Neuronal stem cell (in vitro differentiated cells): ENCODE measurements at regions not wholly inside any gene's neighbourhood (a gene's known extent, or its start where the extent isn't known, plus 50 kb on each side); places are given as distances from the start of the nearest gene placed in this dataset.

Experiments used
- DNase-seq: peaks from one replicate; pipeline ENCODE4 v3.0.0-alpha.2; 2013; ENCODE audit warnings: low spot score
- H2AFZ ChIP-seq: one replicate; pipeline ENCODE4 v1.6.1; 2013; ENCODE audit warnings: mild to moderate bottlenecking, low read length, inconsistent platforms
- H2AK5ac ChIP-seq: 2 replicates; pipeline ENCODE4 v1.6.1; 2013; ENCODE audit warnings: low read depth, mild to moderate bottlenecking, inconsistent platforms, low read length, moderate library complexity, mixed read lengths
- H2BK120ac ChIP-seq: 2 replicates; pipeline ENCODE4 v1.6.1; 2013; ENCODE audit warnings: low read depth, mild to moderate bottlenecking, inconsistent platforms, low read length, moderate library complexity, mixed read lengths
- H2BK12ac ChIP-seq: one replicate; pipeline ENCODE4 v1.6.1; 2013; ENCODE audit warnings: low read length, inconsistent platforms
- H2BK15ac ChIP-seq: 2 replicates; pipeline ENCODE4 v1.6.1; 2013; ENCODE audit warnings: mild to moderate bottlenecking, low read length, inconsistent platforms, mixed read lengths
- H2BK5ac ChIP-seq: one replicate; pipeline ENCODE4 v1.6.1; 2013; ENCODE audit warnings: inconsistent platforms, mild to moderate bottlenecking, low read length, moderate library complexity
- H3K14ac ChIP-seq: one replicate; pipeline ENCODE4 v1.6.1; 2013; ENCODE audit warnings: low read length, inconsistent platforms
- H3K18ac ChIP-seq: 2 replicates; pipeline ENCODE4 v1.6.1; 2013; ENCODE audit warnings: low read length, inconsistent platforms
- H3K23ac ChIP-seq: 2 replicates; pipeline ENCODE4 v1.6.1; 2013; ENCODE audit warnings: low read depth, mild to moderate bottlenecking, mixed read lengths, low read length, inconsistent platforms; ENCODE audit not compliant: poor library complexity
- H3K27ac ChIP-seq: replicated peaks from 3 replicates; pipeline ENCODE4 v1.5.1; 2013; ENCODE audit warnings: low read length, inconsistent platforms
- H3K27me3 ChIP-seq, 3 experiments: 2 replicates each; pipeline ENCODE4 v1.6.1; 2013; ENCODE audit warnings: low read length in 3 of 3, mild to moderate bottlenecking in 2 of 3, inconsistent platforms in 1 of 3, low read depth in 1 of 3, mixed read lengths in 1 of 3, moderate library complexity in 1 of 3; ENCODE audit not compliant: control insufficient read depth in 3 of 3, insufficient read depth in 3 of 3
- H3K36me3 ChIP-seq, 2 donors: replicated peaks in 1 of 2; 2 replicates each; pipeline ENCODE4 v1.6.1; 2013; ENCODE audit warnings: low read length in 2 of 2; ENCODE audit not compliant: control insufficient read depth in 2 of 2, insufficient read depth in 2 of 2
- H3K4ac ChIP-seq: 2 replicates; pipeline ENCODE4 v1.6.1; 2013; ENCODE audit warnings: inconsistent platforms, mild to moderate bottlenecking, low read length, moderate library complexity
- H3K4me1 ChIP-seq, 2 donors: 1 replicate in 1 of 2; 2 replicates in 1 of 2; pipeline ENCODE4 v1.6.1; 2013; ENCODE audit warnings: low read length in 2 of 2, low read depth in 1 of 2; ENCODE audit not compliant: control insufficient read depth in 2 of 2, insufficient read depth in 1 of 2
- H3K4me2 ChIP-seq: one replicate; pipeline ENCODE4 v1.6.1; 2013; ENCODE audit warnings: mild to moderate bottlenecking, low read length, inconsistent platforms; ENCODE audit not compliant: insufficient read depth, poor library complexity, severe bottlenecking
- H3K4me3 ChIP-seq, 2 donors: 2 replicates each; pipeline ENCODE4 v1.5.1; 2013; ENCODE audit warnings: low read length in 2 of 2, mild to moderate bottlenecking in 2 of 2, inconsistent platforms in 1 of 2, moderate library complexity in 1 of 2
- H3K79me1 ChIP-seq: one replicate; pipeline ENCODE4 v1.6.1; 2013; ENCODE audit warnings: low read depth, mild to moderate bottlenecking, inconsistent platforms, low read length, moderate library complexity
- H3K9ac ChIP-seq: one replicate; pipeline ENCODE4 v1.6.1; 2013; ENCODE audit warnings: mild to moderate bottlenecking, low read depth, low read length, inconsistent platforms; ENCODE audit not compliant: poor library complexity
- H3K9me3 ChIP-seq, 2 donors: replicated peaks in 1 of 2; 2 replicates each; pipeline versions ENCODE3 to v1.6.1; 2013; ENCODE audit warnings: low read length in 2 of 2, mild to moderate bottlenecking in 2 of 2, inconsistent platforms in 1 of 2, low read depth in 1 of 2, mixed read lengths in 1 of 2, moderate library complexity in 1 of 2; ENCODE audit not compliant: control insufficient read depth in 2 of 2, insufficient read depth in 1 of 2
- H4K8ac ChIP-seq: one replicate; pipeline ENCODE4 v1.6.1; 2013; ENCODE audit warnings: low read depth, mild to moderate bottlenecking, inconsistent platforms, low read length, moderate library complexity
- H4K91ac ChIP-seq: one replicate; pipeline ENCODE4 v1.6.1; 2013; ENCODE audit warnings: low read length, low read depth, mild to moderate bottlenecking, inconsistent platforms; ENCODE audit not compliant: poor library complexity
- WGBS, 2 donors: extraction: QIAGEN DNeasy Blood & Tissue Kit; methylation state at CpG; one replicate each; pipeline ENCODE4 v1.1.7; 2013; ENCODE audit warnings: missing lambda C conversion rate in 2 of 2, mixed read lengths in 1 of 2; ENCODE audit not compliant: insufficient read length in 2 of 2, insufficient replicate concordance in 1 of 2; ENCODE audit errors: extremely low coverage in 2 of 2; 5-methylcytosine and 5-hydroxymethylcytosine counted together

- H3K4me2 ChIP-seq = no peak overlapping the region
- H3K9me3 ChIP-seq = no peaks in the 10 kb centered on the region
- peak overlapping the region; percentile 76 for H3K14ac ChIP-seq
- peak overlapping the region; percentile 50 for H2BK120ac ChIP-seq
- peaks cover 13 to 27% of the 10 kb centered on the region in 2 donors for H3K4me1 ChIP-seq
- H3K27me3 ChIP-seq = no peaks in the 10 kb centered on the region
- no peak overlapping the region for H2BK12ac ChIP-seq
- H3K23ac ChIP-seq = no peak overlapping the region
- no peaks in the 10 kb centered on the region for H3K79me1 ChIP-seq
- no peak overlapping the region for H3K9ac ChIP-seq
- H2BK15ac ChIP-seq = peak overlapping the region; percentile 74
- H4K91ac ChIP-seq = no peak overlapping the region
- peak overlapping the region; percentile 15 for H3K18ac ChIP-seq
- no peak overlapping the region for H2AFZ ChIP-seq
- H2BK5ac ChIP-seq = peak overlapping the region; percentile 46
- no peak overlapping the region for H3K4ac ChIP-seq
- no peak overlapping the region for H3K4me3 ChIP-seq
- no peak overlapping the region for H3K27ac ChIP-seq
- DNase-seq = no peak
- peak overlapping the region; percentile 81 for H2AK5ac ChIP-seq
- WGBS, 2 donors = no CpG with 5 or more reads among the region's 8 CpGs
- H4K8ac ChIP-seq = no peak overlapping the region
- H3K36me3 ChIP-seq = no peaks in the 10 kb centered on the region
These were observed 241.4 kb downstream of the MYCN start for GRCh38 chr2:16181741-16182090.

GRCh38 chr2:16181062-16181740 is 240.9 kb downstream of the MYCN start:
- no peak for DNase-seq
- H3K4me1 ChIP-seq = peaks cover 13 to 25% of the 10 kb centered on the region in 2 donors
- H2BK120ac ChIP-seq = peak overlapping the region; percentile 50
- no peak overlapping the region for H3K4ac ChIP-seq
- H3K9me3 ChIP-seq = no peaks in the 10 kb centered on the region
- H3K18ac ChIP-seq = peak overlapping the region; percentile 58
- no CpG with 5 or more reads among the region's 12 CpGs for WGBS, 2 donors
- H2AFZ ChIP-seq = no peak overlapping the region
- H2BK5ac ChIP-seq = peak overlapping the region; percentile 46
- H4K91ac ChIP-seq = no peak overlapping the region
- no peak overlapping the region for H3K4me3 ChIP-seq
- peak overlapping the region; percentile 81 for H2AK5ac ChIP-seq
- H3K23ac ChIP-seq = no peak overlapping the region
- no peaks in the 10 kb centered on the region for H3K36me3 ChIP-seq
- no peak overlapping the region for H2BK12ac ChIP-seq
- no peaks in the 10 kb centered on the region for H3K79me1 ChIP-seq
- peak overlapping the region; percentile 74 for H2BK15ac ChIP-seq
- H3K4me2 ChIP-seq = no peak overlapping the region
- no peak overlapping the region for H4K8ac ChIP-seq
- H3K27ac ChIP-seq = no peak overlapping the region
- no peak overlapping the region for H3K9ac ChIP-seq
- H3K14ac ChIP-seq = peak overlapping the region; percentile 76
- no peaks in the 10 kb centered on the region for H3K27me3 ChIP-seq

- WGBS, 2 donors = no CpG with 5 or more reads among the region's 6 CpGs
- no peaks in the 10 kb centered on the region for H3K27me3 ChIP-seq
- H2BK12ac ChIP-seq = no peak overlapping the region
- H3K4me1 ChIP-seq = peaks cover 10 to 19% of the 10 kb centered on the region in 2 donors
- no peaks in the 10 kb centered on the region for H3K79me1 ChIP-seq
- H3K27ac ChIP-seq = no peak overlapping the region
- no peak overlapping the region for H4K91ac ChIP-seq
- no peaks in the 10 kb centered on the region for H3K36me3 ChIP-seq
- H3K9ac ChIP-seq = no peak overlapping the region
- no peak overlapping the region for H3K4ac ChIP-seq
- no peak overlapping the region for H2BK15ac ChIP-seq
- H3K4me3 ChIP-seq = no peak overlapping the region
- H2AK5ac ChIP-seq = no peak overlapping the region
- no peaks in the 10 kb centered on the region for H3K9me3 ChIP-seq
- H3K23ac ChIP-seq = no peak overlapping the region
- no peak overlapping the region for H4K8ac ChIP-seq
- peak overlapping the region; percentile 60 for H2AFZ ChIP-seq
- no peak overlapping the region for H2BK120ac ChIP-seq
- H3K18ac ChIP-seq = no peak overlapping the region
- H2BK5ac ChIP-seq = no peak overlapping the region
- no peak for DNase-seq
- H3K4me2 ChIP-seq = no peak overlapping the region
- H3K14ac ChIP-seq = no peak overlapping the region
These were observed 240.3 kb downstream of the MYCN start for GRCh38 chr2:16180631-16181030.

GRCh38 chr2:16179701-16180416 is 239.5 kb downstream of the MYCN start:
- peak overlapping the region; percentile 22 for H3K14ac ChIP-seq
- H3K4me1 ChIP-seq = peaks cover 4 to 12% of the 10 kb centered on the region in 2 donors
- no peak overlapping the region for H3K4me2 ChIP-seq
- no peak for DNase-seq
- no peak overlapping the region for H3K27ac ChIP-seq
- no peaks in the 10 kb centered on the region for H3K79me1 ChIP-seq
- peak overlapping the region; percentile 60 for H2AFZ ChIP-seq
- H4K91ac ChIP-seq = no peak overlapping the region
- no peaks in the 10 kb centered on the region for H3K27me3 ChIP-seq
- WGBS, 2 donors = no CpG with 5 or more reads among the region's 8 CpGs
- no peak overlapping the region for H3K9ac ChIP-seq
- H2BK12ac ChIP-seq = no peak overlapping the region
- H3K18ac ChIP-seq = peak overlapping the region; percentile 49
- no peak overlapping the region for H4K8ac ChIP-seq
- H2BK5ac ChIP-seq = no peak overlapping the region
- no peaks in the 10 kb centered on the region for H3K36me3 ChIP-seq
- no peak overlapping the region for H2BK15ac ChIP-seq
- H3K9me3 ChIP-seq = no peaks in the 10 kb centered on the region
- H3K4ac ChIP-seq = no peak overlapping the region
- no peak overlapping the region for H3K23ac ChIP-seq
- H2AK5ac ChIP-seq = no peak overlapping the region
- no peak overlapping the region for H3K4me3 ChIP-seq
- H2BK120ac ChIP-seq = no peak overlapping the region
